ENCODE measurements at regions not wholly inside any gene's neighbourhood (a gene's known extent, or its start where the extent isn't known, plus 50 kb on each side); places are given as distances from the start of the nearest gene placed in this dataset.

- TF ChIP-seq POLR2AphosphoS5 (IDR thresholded peaks at IDR 0.05) (no peak), EP300 (IDR thresholded peaks at IDR 0.05) (no peak), CTCF (IDR thresholded peaks at IDR 0.05) (no peak)
These were observed 340.2 kb upstream of the SMIM31 start for GRCh38 chr4:164413743-164414142.

Data from stomach (tissue), 4 donors.